ENCODE measurements at regions not wholly inside any gene's neighbourhood (a gene's known extent, or its start where the extent isn't known, plus 50 kb on each side); places are given as distances from the start of the nearest gene placed in this dataset. TPM values are rescaled to one million over a fixed set of nuclear protein-coding genes. Genes with fewer than 3 reads are reported as not detected.

DNA sequence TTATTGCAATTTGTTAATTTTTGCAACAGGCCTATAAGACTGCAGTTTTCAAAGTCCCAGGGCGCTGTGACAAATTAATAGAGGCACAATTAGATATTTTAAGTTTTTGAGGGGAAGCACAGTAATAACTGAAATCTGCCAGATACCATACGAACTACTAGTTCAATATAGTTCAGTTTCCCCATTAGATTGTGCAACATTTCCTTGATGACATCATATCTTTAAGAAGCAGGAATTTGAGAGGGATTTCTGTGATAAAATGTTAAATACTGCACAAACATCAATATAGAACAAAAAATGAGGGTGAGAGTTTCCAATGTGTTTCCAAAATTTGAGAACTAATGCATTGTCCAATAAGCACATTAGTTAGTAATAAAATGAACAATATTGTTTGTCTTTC lies 56.7 kb upstream of the GRIN3A start:
- no peak for DNase-seq (ENCODE audit: low read depth in 2 of 3, low spot score in 2 of 3)

DNA sequence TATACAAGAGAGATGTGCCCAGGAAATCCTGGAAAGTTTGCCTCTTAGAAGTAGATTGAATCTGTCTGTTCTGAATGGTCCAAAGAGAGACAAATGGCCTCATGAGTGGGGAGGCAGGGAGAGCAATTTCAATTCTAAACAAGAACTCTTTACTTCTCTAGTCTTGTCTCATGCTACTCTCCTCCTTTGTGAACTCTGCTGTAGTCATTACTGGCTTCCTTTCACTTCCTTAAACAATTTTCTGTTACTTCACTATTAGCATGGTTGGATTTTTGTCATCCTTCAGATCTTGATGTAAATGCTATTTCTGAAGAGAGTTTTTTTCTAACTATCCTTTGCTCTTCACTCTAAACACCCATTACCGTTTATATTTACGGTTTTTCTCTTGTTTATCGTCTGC lies 54.0 kb upstream of the GRIN3A start:
- no peak for DNase-seq (ENCODE audit: low read depth in 2 of 3, low spot score in 2 of 3)

DNA sequence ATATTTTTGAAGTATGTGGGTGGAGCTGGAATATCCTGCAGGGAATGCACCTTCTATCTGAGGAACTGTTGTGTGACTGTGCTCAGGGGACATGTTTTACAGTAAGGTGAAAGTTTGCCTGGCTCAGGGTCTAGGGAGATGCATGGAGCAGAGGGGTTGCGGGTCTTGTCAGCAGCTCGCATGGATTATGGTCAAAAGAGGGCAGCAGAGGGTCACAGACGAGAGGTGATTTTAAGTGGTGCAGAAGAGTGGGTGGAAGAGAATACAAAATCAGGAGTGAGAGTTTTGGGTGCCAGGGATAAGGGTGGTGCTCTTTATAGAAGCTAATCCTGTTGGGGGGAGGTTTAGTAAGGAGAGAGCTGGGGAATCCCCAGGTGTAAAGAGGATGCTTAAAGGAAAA lies 53.5 kb upstream of the GRIN3A start:
- peak in 2 of 3 donors; percentile 29 to 62 for DNase-seq (ENCODE audit: low read depth in 2 of 3, low spot score in 2 of 3)

DNA sequence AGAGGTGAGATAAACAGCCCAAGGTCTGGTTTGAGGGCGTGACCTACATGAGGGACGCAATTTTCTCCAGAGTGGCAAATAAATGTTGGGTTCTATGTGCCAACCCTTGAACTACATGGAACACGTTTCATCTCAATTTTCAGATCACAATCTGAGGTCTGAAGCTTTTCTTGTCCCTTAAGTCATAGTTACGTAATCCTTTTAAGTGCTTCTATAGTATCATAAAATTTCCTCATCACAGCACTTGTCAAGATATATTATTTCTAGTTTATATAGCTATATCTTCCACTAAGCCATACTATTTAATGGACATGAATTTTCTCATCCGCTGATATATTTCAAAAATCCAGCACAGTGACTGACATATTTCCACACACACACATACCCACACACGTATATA lies 53.1 kb upstream of the GRIN3A start:
- DNase-seq (ENCODE audit: low read depth in 2 of 3, low spot score in 2 of 3), result no peak

Small RNA genes in the stretch of these regions (small RNA-seq; reads per million reads assigned to genes)
- not detected for gene RNU6-329P
